AG04450 (cell line): ENCODE measurements at regions not wholly inside any gene's neighbourhood (a gene's known extent, or its start where the extent isn't known, plus 50 kb on each side); places are given as distances from the start of the nearest gene placed in this dataset.

Experiments
- CTCF ChIA-PET: fragments of 300-600, 350-600 bp; formaldehyde crosslinking; extraction: SDS; loops from one replicate; lab custom pipeline; 2022; ENCODE audit warnings: antibody characterized with exemption, inconsistent platforms; lab: Charles Lee
- POLR2A ChIA-PET: fragments of 350-600 bp; formaldehyde crosslinking; extraction: SDS; loops from one replicate; lab custom pipeline; 2021; ENCODE audit warnings: antibody characterized with exemption, inconsistent platforms; lab: Yijun Ruan, JAX
- DNase-seq: peaks from one replicate; pipeline ENCODE4 v3.0.0-alpha.2; 2011; ENCODE audit warnings: low read depth, low spot score
- H3K27ac ChIP-seq: one replicate; pipeline ENCODE4 v1.5.1; 2012; ENCODE audit warnings: low read depth, low read length, control low read depth
- H3K27me3 ChIP-seq: one replicate; pipeline ENCODE4 v1.6.0; 2012; ENCODE audit warnings: low read length; ENCODE audit not compliant: control insufficient read depth, insufficient read depth
- H3K4me3 ChIP-seq: 2 replicates; pipeline ENCODE4 v1.5.1; 2011; ENCODE audit warnings: mild to moderate bottlenecking, low read depth, low read length, control low read depth
- H3K9me3 ChIP-seq: 2 replicates; pipeline ENCODE4 v1.5.1; 2012; ENCODE audit warnings: low read length; ENCODE audit not compliant: control insufficient read depth, insufficient read depth
- CTCF ChIP-seq: IDR thresholded peaks from 2 replicates; pipeline ENCODE4 v1.5.1; 2011; ENCODE audit warnings: low read depth, low read length, control low read depth, inconsistent platforms

GRCh38 chr5:97559827-97560598, 377.0 kb upstream of the RIOK2 start:
- POLR2A ChIA-PET = no interaction called here
- Histone ChIP-seq H3K9me3 (no peaks in the 10 kb centered on the region), H3K27me3 (no peaks in the 10 kb centered on the region), H3K4me3 (no peak overlapping the region), H3K27ac (no peak overlapping the region)
- TF ChIP-seq CTCF = no peak
- CTCF ChIA-PET = interaction anchor here (0.9 to 1.2 kb wide), 4 partner anchors 26 to 1209 kb away, joined by 3 to 5 read pairs (median 4); no protein-coding TSS in a partner anchor
- DNase-seq = no peak

GRCh38 chr5:97560599-97560993, 377.5 kb upstream of the RIOK2 start:
- Histone ChIP-seq H3K9me3 (no peaks in the 10 kb centered on the region), H3K27ac (no peak overlapping the region), H3K4me3 (no peak overlapping the region), H3K27me3 (no peaks in the 10 kb centered on the region)
- TF ChIP-seq CTCF = no peak
- DNase-seq = no peak
- ChIA-PET CTCF (interaction anchor here (1.2 kb wide), 1 partner anchor 27 kb away, joined by 3 read pairs; no protein-coding TSS in a partner anchor), POLR2A (no interaction called here)

GRCh38 chr5:97563050-97563657, 380.1 kb upstream of the RIOK2 start:
- ChIA-PET CTCF (no interaction called here), POLR2A (no interaction called here)
- no peak for DNase-seq
- H3K9me3 ChIP-seq = no peaks in the 10 kb centered on the region
- no peak overlapping the region for H3K27ac ChIP-seq
- no peak for TF ChIP-seq CTCF
- no peak overlapping the region for H3K4me3 ChIP-seq
- no peaks in the 10 kb centered on the region for H3K27me3 ChIP-seq

GRCh38 chr5:97568382-97568781, 385.3 kb upstream of the RIOK2 start:
- ChIA-PET CTCF (no interaction called here), POLR2A (no interaction called here)
- no peak for DNase-seq

More at GRCh38 chr5:97568382-97568781, 385.3 kb upstream of the RIOK2 start:
- TF ChIP-seq CTCF = no peak
- peaks cover 7% of the 10 kb centered on the region; the same call in 1 of the 2 replicates for H3K9me3 ChIP-seq
- H3K27ac ChIP-seq = no peak overlapping the region
- H3K27me3 ChIP-seq = no peaks in the 10 kb centered on the region
- H3K4me3 ChIP-seq = no peak overlapping the region
